Epidermal melanocyte (primary cell): ENCODE measurements at regions not wholly inside any gene's neighbourhood (a gene's known extent, or its start where the extent isn't known, plus 50 kb on each side); places are given as distances from the start of the nearest gene placed in this dataset.

Source experiments
- DNase-seq: peaks from one replicate; pipeline ENCODE4 v3.0.0; 2011; ENCODE audit warnings: low spot score; ENCODE audit not compliant: insufficient read length

- DNase-seq = no peak
These were observed 201.6 kb upstream of the SALL3 start for GRCh38 chr18:78777992-78778391.

- DNase-seq = no peak
These were observed 201.0 kb upstream of the SALL3 start for GRCh38 chr18:78778651-78779050.

- DNase-seq = no peak
These were observed 199.5 kb upstream of the SALL3 start for GRCh38 chr18:78779996-78780718.

- no peak for DNase-seq
These were observed 198.7 kb upstream of the SALL3 start for GRCh38 chr18:78780719-78781600.

GRCh38 chr18:78781601-78781960 is 198.0 kb upstream of the SALL3 start:
- DNase-seq = no peak

GRCh38 chr18:78782951-78783563 is 196.6 kb upstream of the SALL3 start:
- DNase-seq = no peak

- DNase-seq = no peak
These were observed 196.1 kb upstream of the SALL3 start for GRCh38 chr18:78783564-78783960.

- no peak for DNase-seq
These were observed 194.8 kb upstream of the SALL3 start for GRCh38 chr18:78784861-78785260.

GRCh38 chr18:78785706-78786105 is 193.9 kb upstream of the SALL3 start:
- DNase-seq = no peak

- no peak for DNase-seq
These were observed 192.8 kb upstream of the SALL3 start for GRCh38 chr18:78786776-78787175.

- no peak for DNase-seq
These were observed 191.9 kb upstream of the SALL3 start for GRCh38 chr18:78787751-78788150.

GRCh38 chr18:78788161-78788560 is 191.5 kb upstream of the SALL3 start:
- DNase-seq = no peak

- no peak for DNase-seq
These were observed 189.8 kb upstream of the SALL3 start for GRCh38 chr18:78789850-78790249.

- DNase-seq = no peak
These were observed 189.1 kb upstream of the SALL3 start for GRCh38 chr18:78790511-78790910.

- no peak for DNase-seq
These were observed 188.7 kb upstream of the SALL3 start for GRCh38 chr18:78790960-78791359.

- no peak for DNase-seq
These were observed 187.5 kb upstream of the SALL3 start for GRCh38 chr18:78792094-78792493.

- DNase-seq = no peak
These were observed 186.9 kb upstream of the SALL3 start for GRCh38 chr18:78792736-78793135.

- DNase-seq = no peak
These were observed 186.1 kb upstream of the SALL3 start for GRCh38 chr18:78793313-78794070.

- DNase-seq = no peak
These were observed 185.6 kb upstream of the SALL3 start for GRCh38 chr18:78794071-78794430.

- no peak for DNase-seq
These were observed 182.7 kb upstream of the SALL3 start for GRCh38 chr18:78796693-78797455.

- DNase-seq = no peak
These were observed 182.1 kb upstream of the SALL3 start for GRCh38 chr18:78797499-78797898.
